ENCODE measurements at regions not wholly inside any gene's neighbourhood (a gene's known extent, or its start where the extent isn't known, plus 50 kb on each side); places are given as distances from the start of the nearest gene placed in this dataset.

DNA sequence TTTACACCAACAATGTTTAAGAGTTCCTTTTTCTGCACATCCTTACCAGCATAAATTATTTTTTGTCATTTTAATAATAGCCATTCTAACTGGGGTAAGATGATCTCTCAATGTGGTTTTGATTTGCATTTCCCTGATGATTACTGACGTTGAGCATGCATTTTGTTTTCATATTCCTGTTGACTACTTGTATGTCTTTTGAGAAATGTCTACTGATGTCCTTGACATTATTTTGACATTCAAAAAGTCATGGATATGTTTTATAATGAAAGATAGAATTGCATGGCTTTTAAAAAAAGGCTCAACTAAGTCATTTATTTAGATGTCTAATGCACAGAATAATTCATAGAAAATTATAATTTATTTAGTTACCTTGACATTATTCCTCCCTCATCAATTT, 381.6 kb upstream of the C9orf72 start:
- Mint-ChIP-seq H3K4me3 (no peak overlapping the region), H3K27ac (no peak overlapping the region), H3K36me3 (no peaks in the 10 kb centered on the region), H3K27me3 (ENCODE audit: low read depth in 2 of 2) (no peaks in the 10 kb centered on the region), H3K9me3 (peaks cover 3 to 7% of the 10 kb centered on the region in 2 donors), H3K4me1 (no peaks in the 10 kb centered on the region)
- intact Hi-C loops (cut with micrococcal nuclease): no loop called here
- no peaks in the 10 kb centered on the region for H3K9me3 ChIP-seq (ENCODE audit: control insufficient read depth, insufficient read depth, low read length)
- DNase-seq (no peak), ATAC-seq (no peak)
- no peak overlapping the region for H3K4me3 ChIP-seq (ENCODE audit: low read length)
- TF ChIP-seq, protein P1, sequence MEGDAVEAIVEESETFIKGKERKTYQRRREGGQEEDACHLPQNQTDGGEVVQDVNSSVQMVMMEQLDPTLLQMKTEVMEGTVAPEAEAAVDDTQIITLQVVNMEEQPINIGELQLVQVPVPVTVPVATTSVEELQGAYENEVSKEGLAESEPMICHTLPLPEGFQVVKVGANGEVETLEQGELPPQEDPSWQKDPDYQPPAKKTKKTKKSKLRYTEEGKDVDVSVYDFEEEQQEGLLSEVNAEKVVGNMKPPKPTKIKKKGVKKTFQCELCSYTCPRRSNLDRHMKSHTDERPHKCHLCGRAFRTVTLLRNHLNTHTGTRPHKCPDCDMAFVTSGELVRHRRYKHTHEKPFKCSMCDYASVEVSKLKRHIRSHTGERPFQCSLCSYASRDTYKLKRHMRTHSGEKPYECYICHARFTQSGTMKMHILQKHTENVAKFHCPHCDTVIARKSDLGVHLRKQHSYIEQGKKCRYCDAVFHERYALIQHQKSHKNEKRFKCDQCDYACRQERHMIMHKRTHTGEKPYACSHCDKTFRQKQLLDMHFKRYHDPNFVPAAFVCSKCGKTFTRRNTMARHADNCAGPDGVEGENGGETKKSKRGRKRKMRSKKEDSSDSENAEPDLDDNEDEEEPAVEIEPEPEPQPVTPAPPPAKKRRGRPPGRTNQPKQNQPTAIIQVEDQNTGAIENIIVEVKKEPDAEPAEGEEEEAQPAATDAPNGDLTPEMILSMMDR (IDR thresholded peaks at IDR 0.05): no peak
- no peaks in the 10 kb centered on the region for H3K36me3 ChIP-seq (ENCODE audit: control insufficient read depth, insufficient read depth, low read length)
- no peaks in the 10 kb centered on the region for H3K27me3 ChIP-seq (ENCODE audit: control insufficient read depth, insufficient read depth, low read length)
- no peak overlapping the region for H3K27ac ChIP-seq (ENCODE audit: low read length)
- WGBS (ENCODE audit: insufficient coverage): no CpG with 5 or more reads among the region's 1 CpG
- no peaks in the 10 kb centered on the region for H3K4me1 ChIP-seq (ENCODE audit: control insufficient read depth, insufficient read depth, low read length)

DNA sequence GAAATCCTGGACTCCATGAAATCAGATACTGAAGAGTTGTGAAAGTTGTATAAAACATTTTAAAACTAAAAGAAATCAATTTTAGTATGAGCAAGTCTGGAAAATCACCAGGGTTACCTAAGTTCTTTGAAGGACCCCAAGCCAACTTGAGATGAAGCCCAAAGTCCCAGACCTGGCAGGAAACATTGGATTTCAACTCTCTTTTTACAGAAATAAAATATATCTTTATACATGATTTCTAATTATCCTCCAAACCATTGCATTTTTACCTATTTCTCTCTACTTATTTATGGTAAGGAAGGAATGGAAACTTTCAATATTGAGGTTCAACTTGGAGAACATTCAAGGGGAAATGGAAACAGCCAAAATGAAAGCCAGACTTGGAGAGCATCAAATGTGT, 390.6 kb upstream of the C9orf72 start:
- Mint-ChIP-seq H3K4me3 (no peak overlapping the region), H3K4me1 (no peaks in the 10 kb centered on the region), H3K36me3 (no peaks in the 10 kb centered on the region), H3K27ac (no peak overlapping the region), H3K9me3 (peaks cover 5 to 15% of the 10 kb centered on the region in 2 donors), H3K27me3 (ENCODE audit: low read depth in 2 of 2) (no peaks in the 10 kb centered on the region)
- intact Hi-C loops (cut with micrococcal nuclease): no loop called here
- Histone ChIP-seq H3K9me3 (ENCODE audit: control insufficient read depth, insufficient read depth, low read length) (no peaks in the 10 kb centered on the region), H3K4me1 (ENCODE audit: control insufficient read depth, insufficient read depth, low read length) (no peaks in the 10 kb centered on the region), H3K36me3 (ENCODE audit: control insufficient read depth, insufficient read depth, low read length) (no peaks in the 10 kb centered on the region), H3K27ac (ENCODE audit: low read length) (no peak overlapping the region), H3K4me3 (ENCODE audit: low read length) (no peak overlapping the region), H3K27me3 (ENCODE audit: control insufficient read depth, insufficient read depth, low read length) (no peaks in the 10 kb centered on the region)
- DNase-seq (no peak), ATAC-seq (no peak)
- TF ChIP-seq, protein P1 (IDR thresholded peaks at IDR 0.05): no peak

DNA sequence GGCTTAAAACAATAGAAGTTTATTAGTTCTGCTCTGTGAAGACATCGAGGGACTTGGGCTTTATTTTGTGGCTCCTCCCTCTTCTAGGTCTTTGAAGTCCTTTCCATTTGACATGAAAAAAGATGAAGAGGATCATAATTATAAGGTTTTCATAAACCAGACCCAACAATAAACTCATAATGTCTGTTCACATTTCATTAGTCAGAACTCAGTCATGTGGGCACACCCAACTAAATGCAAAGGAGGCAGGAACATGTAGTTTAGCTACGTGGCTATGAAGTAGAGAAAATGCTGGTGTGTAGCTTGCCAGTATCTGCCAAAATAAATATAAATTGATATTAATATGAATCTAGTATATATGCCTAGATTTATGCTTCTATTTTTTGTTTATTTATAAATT, 393.9 kb upstream of the C9orf72 start:
- DNase-seq: no peak
- no peaks in the 10 kb centered on the region for H3K27me3 Mint-ChIP-seq (ENCODE audit: low read depth in 2 of 2)
- H3K36me3 ChIP-seq (ENCODE audit: control insufficient read depth, insufficient read depth, low read length): no peaks in the 10 kb centered on the region
- WGBS (ENCODE audit: insufficient coverage): 100% methylated on average over 1 of the region's 2 CpGs
- intact Hi-C loops (cut with micrococcal nuclease): no loop called here
- no peaks in the 10 kb centered on the region for H3K4me1 Mint-ChIP-seq
- TF ChIP-seq, protein P1 (IDR thresholded peaks at IDR 0.05): no peak
- no peak overlapping the region for H3K4me3 Mint-ChIP-seq
- H3K9me3 ChIP-seq (ENCODE audit: control insufficient read depth, insufficient read depth, low read length): peaks cover 2% of the 10 kb centered on the region
- H3K4me3 ChIP-seq (ENCODE audit: low read length): no peak overlapping the region
- no peak overlapping the region for H3K27ac Mint-ChIP-seq
- ATAC-seq: no peak
- no peaks in the 10 kb centered on the region for H3K36me3 Mint-ChIP-seq
- peaks cover 5 to 14% of the 10 kb centered on the region in 2 donors for H3K9me3 Mint-ChIP-seq
- no peaks in the 10 kb centered on the region for H3K4me1 ChIP-seq (ENCODE audit: control insufficient read depth, insufficient read depth, low read length)
- H3K27ac ChIP-seq (ENCODE audit: low read length): no peak overlapping the region
- no peaks in the 10 kb centered on the region for H3K27me3 ChIP-seq (ENCODE audit: control insufficient read depth, insufficient read depth, low read length)

DNA sequence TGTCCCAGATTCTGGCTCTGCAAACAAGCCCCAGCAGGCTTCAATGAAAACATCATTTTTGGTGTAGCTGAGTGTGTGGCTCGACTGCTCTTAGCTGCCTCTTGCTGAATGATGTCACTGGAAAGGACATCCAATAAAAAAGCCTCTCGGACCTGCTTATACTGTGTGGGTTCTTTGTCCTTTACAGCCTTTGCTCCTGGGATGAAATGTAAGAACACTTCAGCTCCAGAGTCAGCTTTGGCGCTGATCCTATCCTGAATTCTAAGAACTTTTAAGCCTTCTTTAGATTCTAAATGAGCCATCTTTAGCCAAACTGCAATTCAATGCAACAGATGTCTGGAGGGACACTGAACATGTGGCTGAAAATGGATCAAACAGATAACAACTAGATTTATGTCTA, 404.6 kb upstream of the C9orf72 start:
- Mint-ChIP-seq H3K4me1 (peaks cover 0 to 4% of the 10 kb centered on the region in 2 donors), H3K36me3 (peaks cover 11% of the 10 kb centered on the region), H3K27ac (no peak overlapping the region), H3K4me3 (no peak overlapping the region), H3K9me3 (peaks cover 0 to 6% of the 10 kb centered on the region in 2 donors), H3K27me3 (ENCODE audit: low read depth in 2 of 2) (no peaks in the 10 kb centered on the region)
- intact Hi-C loops (cut with micrococcal nuclease): no loop called here
- TF ChIP-seq, protein P1 (IDR thresholded peaks at IDR 0.05): no peak
- Histone ChIP-seq H3K27me3 (ENCODE audit: control insufficient read depth, insufficient read depth, low read length) (no peaks in the 10 kb centered on the region), H3K4me3 (ENCODE audit: low read length) (no peak overlapping the region), H3K9me3 (ENCODE audit: control insufficient read depth, insufficient read depth, low read length) (no peaks in the 10 kb centered on the region), H3K4me1 (ENCODE audit: control insufficient read depth, insufficient read depth, low read length) (no peaks in the 10 kb centered on the region), H3K36me3 (ENCODE audit: control insufficient read depth, insufficient read depth, low read length) (no peaks in the 10 kb centered on the region), H3K27ac (ENCODE audit: low read length) (no peak overlapping the region)
- WGBS (ENCODE audit: insufficient coverage): 82% methylated on average over 3 of the region's 3 CpGs
- ATAC-seq (no peak), DNase-seq (no peak)
